Fibroblast of skin of right quadriceps (primary cell): ENCODE measurements at regions not wholly inside any gene's neighbourhood (a gene's known extent, or its start where the extent isn't known, plus 50 kb on each side); places are given as distances from the start of the nearest gene placed in this dataset.

ENCODE experiments used
- DNase-seq: peaks from one replicate; pipeline ENCODE4 v3.0.0-alpha.2; 2013

GRCh38 chr16:35686595-35686994 is 2227.2 kb downstream of the TP53TG3F start:
- no peak for DNase-seq

- no peak for DNase-seq
These were observed 2227.7 kb downstream of the TP53TG3F start for GRCh38 chr16:35687071-35687470.

GRCh38 chr16:35687781-35688180 is 2228.4 kb downstream of the TP53TG3F start:
- DNase-seq: no peak

- no peak for DNase-seq
These were observed 2230.4 kb downstream of the TP53TG3F start for GRCh38 chr16:35689764-35690163.

GRCh38 chr16:35690413-35690812 is 2231.0 kb downstream of the TP53TG3F start:
- DNase-seq: no peak

GRCh38 chr16:35691057-35691456 is 2231.6 kb downstream of the TP53TG3F start:
- DNase-seq: no peak

GRCh38 chr16:35692824-35693223 is 2233.4 kb downstream of the TP53TG3F start:
- no peak for DNase-seq

GRCh38 chr16:35706901-35707300 is 2247.5 kb downstream of the TP53TG3F start:
- DNase-seq: no peak

- no peak for DNase-seq
These were observed 2252.0 kb downstream of the TP53TG3F start for GRCh38 chr16:35711435-35711834.

GRCh38 chr16:35711958-35712357 is 2252.5 kb downstream of the TP53TG3F start:
- DNase-seq: no peak

GRCh38 chr16:35713762-35714650 is 2254.6 kb downstream of the TP53TG3F start:
- no peak for DNase-seq

- no peak for DNase-seq
These were observed 2255.3 kb downstream of the TP53TG3F start for GRCh38 chr16:35714665-35715064.

- DNase-seq: no peak
These were observed 2265.1 kb downstream of the TP53TG3F start for GRCh38 chr16:35724551-35724950.

GRCh38 chr16:35725949-35726348 is 2266.5 kb downstream of the TP53TG3F start:
- no peak for DNase-seq

GRCh38 chr16:35730251-35730650 is 2270.8 kb downstream of the TP53TG3F start:
- no peak for DNase-seq

- no peak for DNase-seq
These were observed 2272.1 kb downstream of the TP53TG3F start for GRCh38 chr16:35731341-35732040.

GRCh38 chr16:35732046-35732810 is 2272.8 kb downstream of the TP53TG3F start:
- DNase-seq: no peak

GRCh38 chr16:35733278-35733965 is 2274.0 kb downstream of the TP53TG3F start:
- no peak for DNase-seq

- DNase-seq: no peak
These were observed 2274.7 kb downstream of the TP53TG3F start for GRCh38 chr16:35733971-35734702.

- DNase-seq: no peak
These were observed 2275.5 kb downstream of the TP53TG3F start for GRCh38 chr16:35734728-35735402.
